A204.1 (cell line): ENCODE measurements at regions not wholly inside any gene's neighbourhood (a gene's known extent, or its start where the extent isn't known, plus 50 kb on each side); places are given as distances from the start of the nearest gene placed in this dataset.
"Not testable (repeated sequence)": the region's sequence is repeated elsewhere in the genome, so short reads cannot be mapped to it uniquely, and the experiment has no call there.

ENCODE experiments used
- FAIRE-seq: peaks from 2 replicates; lab custom pipeline; 2012; peaks lifted over from hg19 to GRCh38; lab: Jason Lieb, UNC

DNA sequence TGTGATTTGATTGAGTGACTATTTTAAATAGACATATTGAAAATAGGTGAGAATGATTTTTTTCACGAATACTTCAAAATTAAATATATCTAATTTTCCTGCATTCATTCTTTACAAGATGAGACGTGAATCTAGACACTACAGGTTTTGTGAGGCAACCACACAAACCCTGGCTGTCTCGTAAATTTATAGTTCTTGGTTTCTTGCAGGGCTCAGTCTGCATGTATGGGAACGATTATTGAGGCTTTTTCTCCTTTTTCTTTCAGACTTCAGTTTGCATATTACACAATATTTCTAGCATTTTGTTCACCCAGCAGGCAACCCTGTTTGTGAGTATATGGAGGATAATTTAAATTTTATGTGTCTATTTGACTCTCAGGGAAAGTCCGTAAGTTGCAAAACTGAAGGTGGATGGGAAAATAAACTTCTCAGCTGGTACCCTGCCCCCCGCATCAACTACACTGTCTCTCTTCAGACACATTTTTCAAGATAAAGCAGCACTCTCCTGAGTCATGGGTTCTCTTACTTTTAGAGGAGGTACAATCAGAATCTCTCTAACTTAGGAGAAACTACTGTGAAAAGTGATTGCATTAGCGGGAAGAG, 1349.3 kb downstream of the GRIK2 start:
- no peak for FAIRE-seq

- no peak for FAIRE-seq
Measured at GRCh38 chr6:102742028-102742427, 1348.5 kb downstream of the GRIK2 start.

GRCh38 chr6:102736941-102737368, 1343.4 kb downstream of the GRIK2 start:
- FAIRE-seq, result no peak

DNA sequence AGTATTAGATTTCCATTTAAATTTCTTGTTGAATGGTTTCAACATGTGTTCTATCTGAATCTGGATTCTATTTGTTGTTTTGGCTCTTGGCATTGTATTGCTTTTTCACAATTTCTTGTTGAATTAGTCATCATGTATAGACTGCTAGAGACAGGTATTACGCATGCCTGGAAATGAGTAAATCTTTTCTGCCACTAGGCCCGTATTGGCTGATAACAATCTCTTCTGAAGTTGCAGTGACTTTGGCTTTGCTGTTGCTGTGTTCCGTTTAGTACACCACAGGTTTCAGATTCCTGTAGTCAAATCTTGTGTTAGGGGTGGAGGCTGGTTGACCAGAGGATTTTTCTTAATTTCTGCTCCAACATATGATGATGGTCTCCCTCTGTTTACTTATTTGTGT, 1339.4 kb downstream of the GRIK2 start:
- FAIRE-seq, result no peak

DNA sequence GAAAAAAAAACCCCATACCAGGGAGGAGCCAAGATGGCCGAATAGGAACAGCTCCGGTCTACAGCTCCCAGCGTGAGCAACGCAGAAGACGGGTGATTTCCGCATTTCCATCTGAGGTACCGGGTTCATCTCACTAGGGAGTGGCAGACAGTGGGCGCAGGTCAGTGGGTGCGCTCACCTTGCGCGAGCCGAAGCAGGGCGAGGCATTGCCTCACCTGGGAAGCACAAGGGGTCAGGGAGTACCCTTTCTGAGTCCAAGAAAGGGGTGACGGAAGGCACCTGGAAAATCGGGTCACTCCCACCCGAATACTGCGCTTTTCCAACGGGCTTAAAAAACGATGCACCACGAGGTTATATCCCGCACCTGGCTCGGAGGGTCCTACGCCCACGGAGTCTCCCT, 1328.6 kb downstream of the GRIK2 start:
- not testable (repeated sequence) for FAIRE-seq

DNA sequence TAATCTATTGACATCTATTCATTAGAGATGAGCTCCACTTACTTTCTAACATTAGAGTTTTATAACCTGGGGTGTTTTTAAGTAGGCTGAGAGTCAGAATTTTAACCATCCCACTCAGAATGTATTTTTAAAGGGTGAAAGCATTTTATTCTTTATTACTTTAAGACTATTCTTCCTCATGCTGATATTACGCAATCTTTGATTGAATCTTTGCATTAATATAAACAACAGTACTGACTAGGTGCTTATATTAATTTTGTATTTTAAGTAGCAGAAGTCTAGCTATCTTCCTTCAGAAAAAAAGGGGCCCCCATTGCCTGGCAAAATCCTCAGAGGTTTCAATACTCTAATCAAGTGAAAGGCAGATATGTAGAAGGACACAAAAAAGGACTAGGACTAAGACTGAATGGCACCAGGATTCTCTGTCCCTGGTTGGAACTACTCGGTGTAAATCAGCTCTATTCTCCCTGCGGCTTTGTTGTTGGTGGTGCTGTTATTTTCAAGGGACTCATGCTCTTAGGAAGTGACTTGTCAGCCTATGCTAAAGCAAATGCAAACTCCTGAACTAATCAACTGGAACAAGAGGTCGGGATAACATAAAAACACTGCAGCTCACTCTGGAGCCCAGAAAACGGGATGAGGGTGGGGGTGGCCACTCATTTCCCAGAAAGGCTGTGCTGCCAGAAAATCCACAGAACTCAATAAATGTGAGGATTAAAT, 1324.4 kb downstream of the GRIK2 start:
- no peak for FAIRE-seq

GRCh38 chr6:102717252-102717651, 1323.7 kb downstream of the GRIK2 start:
- FAIRE-seq, result no peak

DNA sequence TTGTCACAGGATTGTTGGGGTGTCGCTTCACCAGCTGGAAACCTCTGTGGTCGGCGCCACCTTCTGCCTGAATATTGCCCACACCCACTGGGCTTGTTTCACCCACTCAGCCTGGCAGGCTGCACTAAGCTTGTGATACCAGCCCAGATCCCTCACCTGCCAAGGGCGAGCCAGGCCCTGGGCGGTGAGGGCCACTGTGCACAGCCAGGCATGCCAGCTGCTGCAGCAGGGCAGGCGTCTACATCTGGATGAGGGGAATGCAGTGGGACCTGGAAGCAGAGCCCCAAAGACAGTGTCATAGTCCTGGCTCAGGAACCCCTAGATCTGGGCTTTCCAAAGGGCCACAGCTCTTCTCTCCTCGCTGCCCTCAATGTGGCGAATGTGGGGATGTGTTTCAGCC, 1307.5 kb downstream of the GRIK2 start:
- no peak for FAIRE-seq

- FAIRE-seq, result no peak
Measured at GRCh38 chr6:102686461-102686860, 1293.0 kb downstream of the GRIK2 start.

- FAIRE-seq, result no peak
Measured at GRCh38 chr6:102680413-102680812, 1286.9 kb downstream of the GRIK2 start.

DNA sequence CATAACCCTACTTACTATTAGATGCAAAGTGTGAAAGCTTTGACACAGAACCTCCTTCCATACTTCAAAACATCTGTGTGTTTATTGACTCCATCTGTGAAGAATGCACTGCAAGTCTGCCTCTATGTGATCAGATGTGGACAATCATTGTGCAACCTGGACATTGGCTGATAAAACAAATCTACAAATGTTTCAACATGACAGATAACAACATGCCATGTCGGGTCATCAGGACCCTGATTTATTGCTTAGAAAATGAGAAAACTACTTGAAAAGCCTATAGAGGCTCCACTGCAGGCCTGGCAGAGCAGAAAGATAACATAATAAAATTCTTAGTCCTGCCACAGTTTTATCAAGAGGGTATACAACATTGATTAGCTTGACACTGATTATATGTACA, 1286.4 kb downstream of the GRIK2 start:
- no peak for FAIRE-seq

DNA sequence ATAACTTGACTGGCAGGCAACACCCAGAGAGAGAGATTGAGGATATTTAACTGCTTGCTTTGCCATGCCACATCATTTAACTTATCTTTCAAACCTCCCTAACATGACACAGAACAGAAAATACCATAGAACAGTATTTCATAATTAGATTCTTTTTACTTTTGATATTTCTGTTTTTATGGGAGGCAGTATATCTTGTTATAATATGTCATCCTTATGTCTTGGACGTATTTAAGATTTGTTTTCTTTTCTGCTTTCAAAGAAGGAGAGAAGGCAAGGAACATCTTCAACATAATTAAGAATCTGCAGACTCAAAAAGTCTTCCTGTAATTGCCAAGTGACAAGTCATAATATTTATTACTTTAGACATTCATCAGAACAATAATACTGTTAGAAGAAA, 1283.7 kb downstream of the GRIK2 start:
- no peak for FAIRE-seq

- FAIRE-seq, result no peak
Measured at GRCh38 chr6:102670735-102671134, 1277.2 kb downstream of the GRIK2 start.

- FAIRE-seq, result no peak
Measured at GRCh38 chr6:102662851-102663250, 1269.3 kb downstream of the GRIK2 start.

GRCh38 chr6:102660303-102660702, 1266.8 kb downstream of the GRIK2 start:
- no peak for FAIRE-seq

DNA sequence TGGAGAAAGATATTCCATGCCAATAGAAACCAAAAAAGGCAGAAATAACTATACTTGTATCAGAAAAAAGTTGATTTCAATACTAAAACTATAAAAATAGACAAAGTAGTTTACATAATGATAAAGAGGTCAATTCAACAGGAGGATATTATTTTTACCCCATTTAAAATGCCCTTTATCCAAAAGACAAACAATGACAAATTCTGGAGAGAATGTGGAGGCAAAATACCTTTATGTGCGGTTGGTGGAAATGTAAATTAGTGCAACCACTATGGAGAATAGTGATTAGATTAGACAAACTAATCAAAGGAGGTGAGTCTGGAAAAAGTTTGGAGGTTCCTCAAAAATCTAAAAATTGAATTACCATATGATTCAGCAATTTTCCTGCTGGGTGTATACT, 1262.3 kb downstream of the GRIK2 start:
- no peak for FAIRE-seq

- FAIRE-seq, result no peak
Measured at GRCh38 chr6:102641426-102641825, 1247.9 kb downstream of the GRIK2 start.

- no peak for FAIRE-seq
Measured at GRCh38 chr6:102631921-102632320, 1238.4 kb downstream of the GRIK2 start.

GRCh38 chr6:102623201-102623600, 1229.7 kb downstream of the GRIK2 start:
- no peak for FAIRE-seq

GRCh38 chr6:102619585-102619984, 1226.1 kb downstream of the GRIK2 start:
- FAIRE-seq, result peak; percentile 27

- FAIRE-seq, result no peak
Measured at GRCh38 chr6:102582569-102582968, 1189.1 kb downstream of the GRIK2 start.

DNA sequence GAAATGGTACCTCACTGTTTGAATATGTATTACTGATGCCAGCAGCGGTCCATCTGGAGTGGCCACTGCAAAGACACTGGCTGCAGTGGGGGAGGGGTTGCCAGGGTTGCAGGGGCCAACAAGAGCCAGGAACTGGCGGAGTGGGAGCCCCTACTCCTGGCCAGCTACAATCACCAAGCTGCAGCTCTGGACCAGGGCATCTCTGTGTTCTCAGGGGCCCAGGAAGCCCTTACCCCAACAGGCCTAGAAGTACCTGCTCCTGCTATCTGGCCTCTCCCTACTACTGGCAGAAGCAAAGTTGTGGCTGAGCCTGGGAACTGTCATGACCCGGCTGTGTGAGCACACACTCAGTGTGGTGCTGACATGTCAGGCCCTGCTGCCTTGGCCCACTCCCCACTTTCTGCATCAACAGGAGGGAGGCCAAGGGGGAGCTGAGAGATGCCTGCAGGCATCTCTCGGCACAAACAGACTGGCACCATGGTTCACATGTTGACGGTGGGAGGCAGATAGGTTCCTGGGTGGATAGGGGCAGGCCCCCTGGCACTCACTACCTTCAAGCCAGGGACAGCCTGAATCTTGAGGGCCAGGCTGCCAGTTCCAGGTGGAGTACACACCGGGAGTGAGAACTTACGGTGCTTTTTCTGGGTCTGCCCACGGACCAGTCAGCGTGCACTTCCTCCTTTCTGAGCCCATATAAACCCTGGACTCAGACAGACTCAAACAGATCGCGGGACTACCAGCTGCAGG, 1188.0 kb downstream of the GRIK2 start:
- no peak for FAIRE-seq

- no peak for FAIRE-seq
Measured at GRCh38 chr6:102571236-102571908, 1177.9 kb downstream of the GRIK2 start.
